ENCODE measurements at regions not wholly inside any gene's neighbourhood (a gene's known extent, or its start where the extent isn't known, plus 50 kb on each side); places are given as distances from the start of the nearest gene placed in this dataset.

DNA sequence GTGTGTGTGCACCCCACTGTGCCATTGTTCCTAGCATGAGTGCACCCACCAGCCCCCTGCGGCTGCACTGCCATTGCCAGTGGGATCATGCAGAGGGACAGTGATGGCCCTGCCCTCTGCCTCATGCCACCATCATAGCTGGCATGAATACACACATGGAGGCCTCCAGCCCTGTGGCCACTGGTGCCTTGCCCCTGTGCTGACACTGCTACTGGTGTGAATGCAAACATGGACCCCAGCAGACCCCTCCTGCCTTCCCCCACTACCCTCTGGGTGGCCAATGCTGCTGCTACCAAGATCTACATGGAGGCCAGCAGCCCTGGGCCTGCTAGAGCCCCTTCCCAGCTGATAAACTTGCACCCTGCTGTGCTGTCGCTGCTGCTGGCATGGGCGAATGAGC is 995.5 kb upstream of the GOT2 start:
- Mint-ChIP-seq H3K4me1 (no peaks in the 10 kb centered on the region), H3K27me3 (ENCODE audit: insufficient read depth, low read depth, poor library complexity) (no peaks in the 10 kb centered on the region), H3K9me3 (no peaks in the 10 kb centered on the region; the same call in 1 of the 3 replicates), H3K27ac (no peak overlapping the region), H3K4me3 (no peak overlapping the region), H3K36me3 (ENCODE audit: low read depth) (no peaks in the 10 kb centered on the region; the same call in 2 of the 3 replicates)
- TF ChIP-seq NANOG (IDR thresholded peaks at IDR 0.05; ENCODE audit: borderline replicate concordance) (no peak), ZNF462 (CRISPR knock-in tag; IDR thresholded peaks at IDR 0.05) (no peak), CREB1 (CRISPR knock-in tag; IDR thresholded peaks at IDR 0.05; ENCODE audit: low read depth) (no peak), POLR2AphosphoS5 (IDR thresholded peaks at IDR 0.05; ENCODE audit: low read depth) (no peak), CTCF (conservative IDR thresholded peaks at IDR 0.05; ENCODE audit: low read depth in 2 of 2) (no peak), EZH2phosphoT487 (IDR thresholded peaks at IDR 0.05; ENCODE audit: unreplicated experiment) (no peak), ZNF114 (CRISPR knock-in tag; IDR thresholded peaks at IDR 0.05) (no peak), EZH2 (IDR thresholded peaks at IDR 0.05; ENCODE audit: low read depth, unreplicated experiment) (no peak), ZNF331 (CRISPR knock-in tag; IDR thresholded peaks at IDR 0.05; ENCODE audit: low read depth) (no peak), JUNB (IDR thresholded peaks at IDR 0.05; ENCODE audit: unreplicated experiment) (no peak), STAT1 (IDR thresholded peaks at IDR 0.05; ENCODE audit: unreplicated experiment) (no peak)
- TF ChIP-seq, protein P1, sequence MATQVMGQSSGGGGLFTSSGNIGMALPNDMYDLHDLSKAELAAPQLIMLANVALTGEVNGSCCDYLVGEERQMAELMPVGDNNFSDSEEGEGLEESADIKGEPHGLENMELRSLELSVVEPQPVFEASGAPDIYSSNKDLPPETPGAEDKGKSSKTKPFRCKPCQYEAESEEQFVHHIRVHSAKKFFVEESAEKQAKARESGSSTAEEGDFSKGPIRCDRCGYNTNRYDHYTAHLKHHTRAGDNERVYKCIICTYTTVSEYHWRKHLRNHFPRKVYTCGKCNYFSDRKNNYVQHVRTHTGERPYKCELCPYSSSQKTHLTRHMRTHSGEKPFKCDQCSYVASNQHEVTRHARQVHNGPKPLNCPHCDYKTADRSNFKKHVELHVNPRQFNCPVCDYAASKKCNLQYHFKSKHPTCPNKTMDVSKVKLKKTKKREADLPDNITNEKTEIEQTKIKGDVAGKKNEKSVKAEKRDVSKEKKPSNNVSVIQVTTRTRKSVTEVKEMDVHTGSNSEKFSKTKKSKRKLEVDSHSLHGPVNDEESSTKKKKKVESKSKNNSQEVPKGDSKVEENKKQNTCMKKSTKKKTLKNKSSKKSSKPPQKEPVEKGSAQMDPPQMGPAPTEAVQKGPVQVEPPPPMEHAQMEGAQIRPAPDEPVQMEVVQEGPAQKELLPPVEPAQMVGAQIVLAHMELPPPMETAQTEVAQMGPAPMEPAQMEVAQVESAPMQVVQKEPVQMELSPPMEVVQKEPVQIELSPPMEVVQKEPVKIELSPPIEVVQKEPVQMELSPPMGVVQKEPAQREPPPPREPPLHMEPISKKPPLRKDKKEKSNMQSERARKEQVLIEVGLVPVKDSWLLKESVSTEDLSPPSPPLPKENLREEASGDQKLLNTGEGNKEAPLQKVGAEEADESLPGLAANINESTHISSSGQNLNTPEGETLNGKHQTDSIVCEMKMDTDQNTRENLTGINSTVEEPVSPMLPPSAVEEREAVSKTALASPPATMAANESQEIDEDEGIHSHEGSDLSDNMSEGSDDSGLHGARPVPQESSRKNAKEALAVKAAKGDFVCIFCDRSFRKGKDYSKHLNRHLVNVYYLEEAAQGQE (IDR thresholded peaks at IDR 0.05; ENCODE audit: unreplicated experiment): no peak
- TF ChIP-seq, protein P2, sequence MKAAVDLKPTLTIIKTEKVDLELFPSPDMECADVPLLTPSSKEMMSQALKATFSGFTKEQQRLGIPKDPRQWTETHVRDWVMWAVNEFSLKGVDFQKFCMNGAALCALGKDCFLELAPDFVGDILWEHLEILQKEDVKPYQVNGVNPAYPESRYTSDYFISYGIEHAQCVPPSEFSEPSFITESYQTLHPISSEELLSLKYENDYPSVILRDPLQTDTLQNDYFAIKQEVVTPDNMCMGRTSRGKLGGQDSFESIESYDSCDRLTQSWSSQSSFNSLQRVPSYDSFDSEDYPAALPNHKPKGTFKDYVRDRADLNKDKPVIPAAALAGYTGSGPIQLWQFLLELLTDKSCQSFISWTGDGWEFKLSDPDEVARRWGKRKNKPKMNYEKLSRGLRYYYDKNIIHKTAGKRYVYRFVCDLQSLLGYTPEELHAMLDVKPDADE (IDR thresholded peaks at IDR 0.05): no peak
- Histone ChIP-seq H3K27me3 (ENCODE audit: insufficient read depth) (no peaks in the 10 kb centered on the region), H3K79me2 (replicated peaks; ENCODE audit: insufficient read depth) (no peaks in the 10 kb centered on the region), H3K4me1 (ENCODE audit: insufficient read depth) (no peaks in the 10 kb centered on the region), H2AFZ (no peak overlapping the region), H3K36me3 (ENCODE audit: insufficient read depth) (no peaks in the 10 kb centered on the region), H3K4me3 (no peak overlapping the region), H3K9me2 (ENCODE audit: insufficient read depth) (peaks cover 7% of the 10 kb centered on the region), H3K4me2 (no peak overlapping the region), H3F3A (replicated peaks; ENCODE audit: low read depth) (no peaks in the 10 kb centered on the region), H3K27ac (ENCODE audit: low read depth) (no peak overlapping the region), H4K20me1 (replicated peaks; ENCODE audit: insufficient read depth) (no peaks in the 10 kb centered on the region)
- DNase-seq (ENCODE audit: low spot score): no peak
- no peak for ATAC-seq
